ENCODE measurements at regions not wholly inside any gene's neighbourhood (a gene's known extent, or its start where the extent isn't known, plus 50 kb on each side); places are given as distances from the start of the nearest gene placed in this dataset.

- no peak for TF ChIP-seq CTCF (IDR thresholded peaks at IDR 0.05)
- no peak for TF ChIP-seq ZFX (IDR thresholded peaks at IDR 0.05; ENCODE audit: borderline replicate concordance)
Observed at GRCh38 chr15:47588958-47589357, 128.3 kb upstream of the SEMA6D start.
